ENCODE measurements at regions not wholly inside any gene's neighbourhood (a gene's known extent, or its start where the extent isn't known, plus 50 kb on each side); places are given as distances from the start of the nearest gene placed in this dataset.

GRCh38 chr5:158389786-158390185 is 530.8 kb upstream of the CLINT1 start:
- Mint-ChIP-seq H3K27ac (ENCODE audit: unreplicated experiment) (no peak overlapping the region), H3K9me3 (ENCODE audit: low read depth) (peaks cover 2% of the 10 kb centered on the region), H3K4me1 (ENCODE audit: low read depth) (peaks cover 30% of the 10 kb centered on the region), H3K36me3 (ENCODE audit: low read depth) (no peaks in the 10 kb centered on the region), H3K4me3 (ENCODE audit: unreplicated experiment) (no peak overlapping the region), H3K27me3 (ENCODE audit: low read depth) (no peaks in the 10 kb centered on the region)
- TF ChIP-seq CTCF (IDR thresholded peaks at IDR 0.05): no peak
- DNase-seq (ENCODE audit: low spot score): no peak

GRCh38 chr5:158388021-158388420 is 529.1 kb upstream of the CLINT1 start:
- Mint-ChIP-seq H3K9me3 (ENCODE audit: low read depth) (peaks cover 4% of the 10 kb centered on the region), H3K27ac (ENCODE audit: unreplicated experiment) (no peak overlapping the region), H3K27me3 (ENCODE audit: low read depth) (no peaks in the 10 kb centered on the region), H3K36me3 (ENCODE audit: low read depth) (no peaks in the 10 kb centered on the region), H3K4me1 (ENCODE audit: low read depth) (peaks cover 46% of the 10 kb centered on the region), H3K4me3 (ENCODE audit: unreplicated experiment) (no peak overlapping the region)
- TF ChIP-seq CTCF (IDR thresholded peaks at IDR 0.05): no peak
- no peak for DNase-seq (ENCODE audit: low spot score)

- no peaks in the 10 kb centered on the region for H3K27me3 Mint-ChIP-seq (ENCODE audit: low read depth)
- H3K36me3 Mint-ChIP-seq (ENCODE audit: low read depth): no peaks in the 10 kb centered on the region
- TF ChIP-seq CTCF (IDR thresholded peaks at IDR 0.05): no peak
- no peak overlapping the region for H3K4me3 Mint-ChIP-seq (ENCODE audit: unreplicated experiment)
- H3K4me1 Mint-ChIP-seq (ENCODE audit: low read depth): peaks cover 48% of the 10 kb centered on the region
- no peak overlapping the region for H3K27ac Mint-ChIP-seq (ENCODE audit: unreplicated experiment)
- no peak for DNase-seq (ENCODE audit: low spot score)
- peaks cover 4% of the 10 kb centered on the region for H3K9me3 Mint-ChIP-seq (ENCODE audit: low read depth)
Measured at GRCh38 chr5:158387499-158387898, 528.6 kb upstream of the CLINT1 start.

- Mint-ChIP-seq H3K27ac (ENCODE audit: unreplicated experiment) (peak overlapping the region; percentile 87), H3K36me3 (ENCODE audit: low read depth) (no peaks in the 10 kb centered on the region), H3K4me1 (ENCODE audit: low read depth) (peaks cover 54% of the 10 kb centered on the region)
Measured at GRCh38 chr5:158385982-158386381, 527.0 kb upstream of the CLINT1 start.

GRCh38 chr5:158384535-158385481 is 525.9 kb upstream of the CLINT1 start:
- H3K27ac Mint-ChIP-seq (ENCODE audit: unreplicated experiment): peak overlapping the region; percentile 87
- H3K4me1 Mint-ChIP-seq (ENCODE audit: low read depth): peaks cover 47% of the 10 kb centered on the region
- DNase-seq (ENCODE audit: low spot score): no peak
- no peak for TF ChIP-seq CTCF (IDR thresholded peaks at IDR 0.05)
- no peaks in the 10 kb centered on the region for H3K27me3 Mint-ChIP-seq (ENCODE audit: low read depth)
- H3K36me3 Mint-ChIP-seq (ENCODE audit: low read depth): no peaks in the 10 kb centered on the region
- peaks cover 4% of the 10 kb centered on the region for H3K9me3 Mint-ChIP-seq (ENCODE audit: low read depth)
- no peak overlapping the region for H3K4me3 Mint-ChIP-seq (ENCODE audit: unreplicated experiment)

More at GRCh38 chr5:158385982-158386381, 527.0 kb upstream of the CLINT1 start:
- Mint-ChIP-seq H3K9me3 (ENCODE audit: low read depth) (peaks cover 4% of the 10 kb centered on the region), H3K4me3 (ENCODE audit: unreplicated experiment) (no peak overlapping the region), H3K27me3 (ENCODE audit: low read depth) (no peaks in the 10 kb centered on the region)
- DNase-seq (ENCODE audit: low spot score): no peak
- no peak for TF ChIP-seq CTCF (IDR thresholded peaks at IDR 0.05)
